ENCODE measurements at regions not wholly inside any gene's neighbourhood (a gene's known extent, or its start where the extent isn't known, plus 50 kb on each side); places are given as distances from the start of the nearest gene placed in this dataset.

DNA sequence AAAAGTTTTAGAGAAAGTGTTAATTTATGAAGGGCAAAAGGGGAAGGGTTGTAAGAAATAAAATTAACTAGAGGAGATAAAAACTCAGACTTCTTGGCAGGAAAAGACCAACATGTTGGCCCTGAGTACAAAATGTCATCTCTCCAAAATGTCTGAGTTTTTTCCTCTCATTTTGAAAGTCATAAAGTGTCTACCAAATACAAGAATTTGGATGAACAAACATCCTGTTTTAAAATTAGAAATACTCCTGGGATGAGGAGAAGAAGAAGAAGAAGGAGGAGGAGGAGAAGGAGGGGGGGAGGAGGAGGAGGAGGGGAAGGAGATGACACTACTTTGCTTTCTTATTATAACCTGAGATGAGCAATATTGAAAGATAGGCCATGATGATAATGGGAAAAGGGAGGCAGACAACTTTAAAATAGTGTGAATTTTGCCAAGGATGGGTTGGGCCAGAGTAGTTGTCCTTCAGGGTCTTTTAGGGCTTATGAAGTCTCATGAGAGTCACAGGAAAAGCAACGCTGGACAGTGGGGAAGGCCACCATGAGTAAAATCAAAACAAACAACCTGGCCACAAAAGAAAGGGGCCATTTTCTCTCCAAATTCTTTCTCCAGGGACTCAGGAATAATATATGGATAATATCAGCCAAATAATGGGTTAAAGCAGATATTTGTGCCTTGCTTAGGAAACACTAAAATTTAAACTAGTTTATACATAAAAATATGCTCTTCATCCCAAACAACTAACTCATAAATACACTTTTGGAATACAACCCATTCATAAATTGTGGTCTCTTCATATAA lies 632.9 kb downstream of the EPHA3 start:
- ChIA-PET CTCF (no interaction called here), POLR2A (no interaction called here)
- H3K4me3 ChIP-seq (ENCODE audit: low read depth, low read length), result no peak overlapping the region
- no peak overlapping the region for H3K27ac ChIP-seq (ENCODE audit: extremely low read depth, low read depth, low read length)
- TF ChIP-seq ZNF157 (tag by site-specific recombination; IDR thresholded peaks at IDR 0.05) (no peak), ZNF600 (tag by site-specific recombination; IDR thresholded peaks at IDR 0.05) (no peak), ZNF501 (tag by site-specific recombination; IDR thresholded peaks at IDR 0.05) (no peak), TRIM28 (IDR thresholded peaks at IDR 0.05; ENCODE audit: borderline replicate concordance, low read length) (no peak), ZNF433 (tag by site-specific recombination; IDR thresholded peaks at IDR 0.05; ENCODE audit: low read depth) (no peak), ZNF214 (tag by site-specific recombination; IDR thresholded peaks at IDR 0.05; ENCODE audit: borderline replicate concordance) (no peak), ZFP41 (tag by site-specific recombination; IDR thresholded peaks at IDR 0.05; ENCODE audit: borderline replicate concordance) (no peak), ZNF549 (tag by site-specific recombination; IDR thresholded peaks at IDR 0.05) (no peak), ZNF707 (tag by site-specific recombination; IDR thresholded peaks at IDR 0.05) (no peak), ZNF239 (tag by site-specific recombination; IDR thresholded peaks at IDR 0.05) (no peak), ZBTB21 (tag by site-specific recombination; IDR thresholded peaks at IDR 0.05) (no peak), ZNF521 (tag by site-specific recombination; IDR thresholded peaks at IDR 0.05) (no peak), PRDM1 (tag by site-specific recombination; IDR thresholded peaks at IDR 0.05) (no peak), TCF7L2 (IDR thresholded peaks at IDR 0.05; ENCODE audit: borderline replicate concordance, low read depth, low read length) (no peak), ZNF621 (tag by site-specific recombination; IDR thresholded peaks at IDR 0.05) (no peak)
- TF ChIP-seq, protein P1, sequence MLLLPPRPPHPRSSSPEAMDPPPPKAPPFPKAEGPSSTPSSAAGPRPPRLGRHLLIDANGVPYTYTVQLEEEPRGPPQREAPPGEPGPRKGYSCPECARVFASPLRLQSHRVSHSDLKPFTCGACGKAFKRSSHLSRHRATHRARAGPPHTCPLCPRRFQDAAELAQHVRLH (tag by site-specific recombination; IDR thresholded peaks at IDR 0.05), result no peak
- TF ChIP-seq, protein P2, sequence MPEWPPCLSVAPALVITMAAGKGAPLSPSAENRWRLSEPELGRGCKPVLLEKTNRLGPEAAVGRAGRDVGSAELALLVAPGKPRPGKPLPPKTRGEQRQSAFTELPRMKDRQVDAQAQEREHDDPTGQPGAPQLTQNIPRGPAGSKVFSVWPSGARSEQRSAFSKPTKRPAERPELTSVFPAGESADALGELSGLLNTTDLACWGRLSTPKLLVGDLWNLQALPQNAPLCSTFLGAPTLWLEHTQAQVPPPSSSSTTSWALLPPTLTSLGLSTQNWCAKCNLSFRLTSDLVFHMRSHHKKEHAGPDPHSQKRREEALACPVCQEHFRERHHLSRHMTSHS (tag by site-specific recombination; IDR thresholded peaks at IDR 0.05), result no peak
- TF ChIP-seq, protein P3, sequence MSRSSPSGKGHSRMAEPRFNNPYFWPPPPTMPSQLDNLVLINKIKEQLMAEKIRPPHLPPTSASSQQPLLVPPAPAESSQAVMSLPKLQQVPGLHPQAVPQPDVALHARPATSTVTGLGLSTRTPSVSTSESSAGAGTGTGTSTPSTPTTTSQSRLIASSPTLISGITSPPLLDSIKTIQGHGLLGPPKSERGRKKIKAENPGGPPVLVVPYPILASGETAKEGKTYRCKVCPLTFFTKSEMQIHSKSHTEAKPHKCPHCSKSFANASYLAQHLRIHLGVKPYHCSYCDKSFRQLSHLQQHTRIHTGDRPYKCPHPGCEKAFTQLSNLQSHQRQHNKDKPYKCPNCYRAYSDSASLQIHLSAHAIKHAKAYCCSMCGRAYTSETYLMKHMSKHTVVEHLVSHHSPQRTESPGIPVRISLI (tag by site-specific recombination; IDR thresholded peaks at IDR 0.05), result no peak
- TF ChIP-seq, protein P4, sequence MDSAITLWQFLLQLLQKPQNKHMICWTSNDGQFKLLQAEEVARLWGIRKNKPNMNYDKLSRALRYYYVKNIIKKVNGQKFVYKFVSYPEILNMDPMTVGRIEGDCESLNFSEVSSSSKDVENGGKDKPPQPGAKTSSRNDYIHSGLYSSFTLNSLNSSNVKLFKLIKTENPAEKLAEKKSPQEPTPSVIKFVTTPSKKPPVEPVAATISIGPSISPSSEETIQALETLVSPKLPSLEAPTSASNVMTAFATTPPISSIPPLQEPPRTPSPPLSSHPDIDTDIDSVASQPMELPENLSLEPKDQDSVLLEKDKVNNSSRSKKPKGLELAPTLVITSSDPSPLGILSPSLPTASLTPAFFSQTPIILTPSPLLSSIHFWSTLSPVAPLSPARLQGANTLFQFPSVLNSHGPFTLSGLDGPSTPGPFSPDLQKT (IDR thresholded peaks at IDR 0.05; ENCODE audit: borderline replicate concordance, low read depth, low read length), result no peak
- no peaks in the 10 kb centered on the region for H3K36me3 ChIP-seq (ENCODE audit: control insufficient read depth in 2 of 2, insufficient read depth in 1 of 2, low read length in 2 of 2)
- no peaks in the 10 kb centered on the region for H3K4me1 ChIP-seq (ENCODE audit: control insufficient read depth, insufficient read depth, low read length)
- no peaks in the 10 kb centered on the region for H3K9me3 ChIP-seq (ENCODE audit: control insufficient read depth, insufficient read depth, low read depth, low read length)

DNA sequence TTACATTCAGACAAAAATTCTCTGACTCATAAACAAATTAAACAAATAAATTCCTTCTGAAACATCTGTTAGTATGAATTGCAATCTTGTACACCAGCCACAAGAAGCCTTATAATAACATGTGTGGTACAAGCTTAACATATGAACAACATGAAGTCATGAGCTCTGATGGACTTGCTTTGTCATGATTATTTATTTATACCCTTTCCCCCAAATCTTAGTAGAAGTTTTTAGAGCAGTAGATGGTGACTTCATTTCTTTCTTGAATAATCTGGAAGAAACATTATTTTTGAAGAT lies 633.4 kb downstream of the EPHA3 start:
- ChIA-PET POLR2A (no interaction called here), CTCF (no interaction called here)
- Histone ChIP-seq H3K27ac (ENCODE audit: extremely low read depth, low read depth, low read length) (no peak overlapping the region), H3K36me3 (ENCODE audit: control insufficient read depth in 2 of 2, insufficient read depth in 1 of 2, low read length in 2 of 2) (no peaks in the 10 kb centered on the region), H3K4me1 (ENCODE audit: control insufficient read depth, insufficient read depth, low read length) (no peaks in the 10 kb centered on the region), H3K4me3 (ENCODE audit: low read depth, low read length) (no peak overlapping the region), H3K9me3 (ENCODE audit: control insufficient read depth, insufficient read depth, low read depth, low read length) (no peaks in the 10 kb centered on the region)
- TF ChIP-seq, protein P5, sequence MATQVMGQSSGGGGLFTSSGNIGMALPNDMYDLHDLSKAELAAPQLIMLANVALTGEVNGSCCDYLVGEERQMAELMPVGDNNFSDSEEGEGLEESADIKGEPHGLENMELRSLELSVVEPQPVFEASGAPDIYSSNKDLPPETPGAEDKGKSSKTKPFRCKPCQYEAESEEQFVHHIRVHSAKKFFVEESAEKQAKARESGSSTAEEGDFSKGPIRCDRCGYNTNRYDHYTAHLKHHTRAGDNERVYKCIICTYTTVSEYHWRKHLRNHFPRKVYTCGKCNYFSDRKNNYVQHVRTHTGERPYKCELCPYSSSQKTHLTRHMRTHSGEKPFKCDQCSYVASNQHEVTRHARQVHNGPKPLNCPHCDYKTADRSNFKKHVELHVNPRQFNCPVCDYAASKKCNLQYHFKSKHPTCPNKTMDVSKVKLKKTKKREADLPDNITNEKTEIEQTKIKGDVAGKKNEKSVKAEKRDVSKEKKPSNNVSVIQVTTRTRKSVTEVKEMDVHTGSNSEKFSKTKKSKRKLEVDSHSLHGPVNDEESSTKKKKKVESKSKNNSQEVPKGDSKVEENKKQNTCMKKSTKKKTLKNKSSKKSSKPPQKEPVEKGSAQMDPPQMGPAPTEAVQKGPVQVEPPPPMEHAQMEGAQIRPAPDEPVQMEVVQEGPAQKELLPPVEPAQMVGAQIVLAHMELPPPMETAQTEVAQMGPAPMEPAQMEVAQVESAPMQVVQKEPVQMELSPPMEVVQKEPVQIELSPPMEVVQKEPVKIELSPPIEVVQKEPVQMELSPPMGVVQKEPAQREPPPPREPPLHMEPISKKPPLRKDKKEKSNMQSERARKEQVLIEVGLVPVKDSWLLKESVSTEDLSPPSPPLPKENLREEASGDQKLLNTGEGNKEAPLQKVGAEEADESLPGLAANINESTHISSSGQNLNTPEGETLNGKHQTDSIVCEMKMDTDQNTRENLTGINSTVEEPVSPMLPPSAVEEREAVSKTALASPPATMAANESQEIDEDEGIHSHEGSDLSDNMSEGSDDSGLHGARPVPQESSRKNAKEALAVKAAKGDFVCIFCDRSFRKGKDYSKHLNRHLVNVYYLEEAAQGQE (tag by site-specific recombination; IDR thresholded peaks at IDR 0.05), result no peak
- TF ChIP-seq KLF7 (tag by site-specific recombination; IDR thresholded peaks at IDR 0.05; ENCODE audit: borderline replicate concordance), result no peak
- no peak for TF ChIP-seq ZNF274 (IDR thresholded peaks at IDR 0.05; ENCODE audit: low read length)
- TF ChIP-seq ZNF274 (tag by site-specific recombination; IDR thresholded peaks at IDR 0.05; ENCODE audit: borderline replicate concordance), result no peak
- TF ChIP-seq ZNF311 (tag by site-specific recombination; IDR thresholded peaks at IDR 0.05; ENCODE audit: borderline replicate concordance), result no peak
- no peak for TF ChIP-seq ZNF571 (tag by site-specific recombination; IDR thresholded peaks at IDR 0.05)
- no peak for TF ChIP-seq ZNF626 (tag by site-specific recombination; IDR thresholded peaks at IDR 0.05)
- TF ChIP-seq ZBTB21 (tag by site-specific recombination; IDR thresholded peaks at IDR 0.05), result no peak

Data from HEK293 (cell line).